Cerebellar cortex (tissue), 1 donor: ENCODE measurements at regions not wholly inside any gene's neighbourhood (a gene's known extent, or its start where the extent isn't known, plus 50 kb on each side); places are given as distances from the start of the nearest gene placed in this dataset.
"Not testable (repeated sequence)": the region's sequence is repeated elsewhere in the genome, so short reads cannot be mapped to it uniquely, and the experiment has no call there.

ENCODE experiments used
- DNase-seq: peaks from one replicate; pipeline ENCODE4 v3.0.0-alpha.2; 2015; ENCODE audit warnings: low spot score

DNA sequence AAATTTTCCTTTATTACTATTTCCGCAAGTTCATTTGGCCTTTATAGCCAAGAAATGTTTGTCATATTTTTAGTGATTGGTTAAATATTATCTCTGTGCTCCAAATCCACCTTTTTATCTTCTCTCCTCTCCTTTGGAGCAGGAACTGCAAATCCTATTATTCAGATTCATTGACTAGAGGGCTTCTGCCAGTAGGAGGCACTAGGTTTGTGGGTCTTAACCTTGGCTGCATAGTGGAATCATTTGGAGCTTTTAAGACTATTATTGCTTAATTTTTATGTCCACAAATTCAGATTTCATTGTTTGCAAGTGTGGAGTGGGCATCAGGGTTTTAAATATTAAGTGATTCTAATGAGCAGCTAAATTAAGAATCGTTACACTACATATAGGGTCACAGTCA, 75.3 kb upstream of the SYT10 start:
- DNase-seq, result no peak

DNA sequence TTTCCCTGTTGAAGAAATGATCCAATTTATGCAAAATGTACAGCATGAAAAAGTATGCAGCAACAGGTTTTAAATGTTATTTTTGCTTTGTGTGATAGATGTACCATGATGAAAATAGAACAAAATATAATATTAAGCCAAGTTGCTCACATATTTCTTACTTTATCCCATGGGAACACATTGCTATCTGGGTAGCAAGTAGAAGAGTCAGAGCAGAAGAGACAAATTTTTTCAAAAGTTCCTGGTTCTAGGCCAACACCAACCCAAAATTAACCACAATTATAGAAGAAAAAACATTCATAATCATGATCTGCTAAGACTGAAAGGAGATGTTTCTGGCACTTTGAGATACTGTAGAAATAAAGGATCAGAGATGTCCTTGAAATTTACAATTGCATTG, 79.9 kb upstream of the SYT10 start:
- DNase-seq, result no peak

DNA sequence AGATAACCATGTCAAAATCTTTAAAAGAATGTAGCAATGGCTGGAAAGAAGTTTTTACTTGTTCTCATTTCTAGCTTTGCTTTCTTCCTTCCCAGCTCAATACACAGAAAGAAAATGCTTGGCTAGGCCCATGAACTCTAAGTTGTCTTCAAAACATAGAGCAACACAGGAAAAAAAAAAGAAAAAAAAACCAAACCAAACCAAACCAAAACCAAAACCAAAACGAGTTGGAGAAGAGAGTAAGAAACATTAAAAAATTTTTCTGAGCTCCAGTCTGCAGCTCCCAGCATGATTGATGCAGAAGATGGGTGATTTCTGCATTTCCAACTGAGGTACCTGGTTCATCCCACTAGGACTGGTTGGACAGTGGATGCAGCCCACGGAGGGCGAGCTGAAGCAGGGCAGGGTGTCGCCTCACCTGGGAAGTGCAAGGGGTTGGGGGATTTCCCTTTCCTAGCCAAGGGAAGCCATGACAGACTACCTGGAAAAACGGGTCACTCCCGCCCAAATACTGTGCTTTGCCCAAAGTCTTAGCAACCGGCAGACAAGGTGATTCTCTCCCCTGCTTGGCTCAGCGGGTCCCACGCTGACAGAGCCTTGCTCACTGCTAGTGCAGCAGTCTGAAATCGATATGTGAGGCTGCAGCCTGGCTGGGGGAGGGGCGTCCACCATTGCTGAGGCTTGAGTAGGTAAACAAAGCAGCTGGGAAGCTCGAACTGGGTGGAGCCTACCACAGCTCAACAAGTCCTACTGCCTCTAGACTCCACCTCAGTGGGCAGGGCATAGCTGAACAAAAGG, 81.1 kb upstream of the SYT10 start:
- DNase-seq, result not testable (repeated sequence)

DNA sequence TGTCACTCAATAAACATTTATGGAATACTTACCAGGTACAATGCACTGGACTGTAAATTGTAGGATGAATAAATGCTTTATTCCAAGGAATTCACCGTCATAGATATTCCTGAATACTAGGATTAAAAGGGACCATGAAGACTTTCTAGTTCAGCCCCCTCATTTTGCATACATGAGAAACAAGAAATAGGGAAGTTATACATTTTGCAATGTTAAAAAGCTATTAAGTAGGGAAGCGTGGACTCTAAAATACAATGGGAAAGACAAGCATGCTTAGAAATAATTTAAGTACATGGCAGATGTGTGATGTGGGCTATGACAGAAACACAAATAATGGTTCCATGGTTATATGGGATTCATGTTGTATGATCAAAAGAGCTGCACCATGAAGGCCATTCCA, 89.4 kb upstream of the SYT10 start:
- DNase-seq, result no peak

DNA sequence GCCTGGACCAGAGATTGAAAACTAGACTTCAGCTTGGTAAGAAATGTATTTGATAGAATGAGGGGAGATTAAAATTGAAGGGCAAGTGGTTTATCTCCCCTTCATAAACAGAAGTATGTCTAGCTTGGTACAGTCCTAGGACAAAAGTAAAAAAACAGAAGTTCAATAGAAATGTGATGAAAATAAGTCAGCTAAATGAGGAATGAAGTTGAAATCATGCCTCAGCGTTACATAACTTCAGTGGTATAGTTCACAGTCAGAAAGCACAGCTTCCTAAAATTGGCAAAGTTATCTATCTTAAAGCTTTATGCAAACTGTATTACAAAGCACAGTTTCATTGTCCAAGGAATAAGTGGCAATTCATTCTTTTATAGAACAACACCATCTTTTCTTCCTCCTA, 90.2 kb upstream of the SYT10 start:
- DNase-seq, result no peak

DNA sequence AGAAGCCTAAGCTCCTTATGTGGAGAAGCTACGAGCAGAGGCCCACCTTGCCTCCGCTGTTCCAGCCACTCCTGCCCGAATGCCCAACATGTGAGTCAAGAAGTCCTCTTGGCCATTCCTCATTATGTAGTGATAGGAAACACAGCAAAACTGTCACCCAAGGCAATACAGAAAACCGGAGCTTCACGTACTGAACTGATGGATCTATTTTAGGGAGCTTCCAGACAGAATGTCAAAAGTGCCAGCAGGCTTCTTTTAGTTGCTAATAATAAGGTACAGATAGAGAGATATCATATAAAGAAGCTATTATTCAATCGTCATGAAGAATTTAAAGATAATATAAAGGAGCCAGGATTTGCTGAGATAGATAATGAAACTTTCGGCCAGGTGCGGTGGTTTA, 91.6 kb upstream of the SYT10 start:
- DNase-seq, result no peak

DNA sequence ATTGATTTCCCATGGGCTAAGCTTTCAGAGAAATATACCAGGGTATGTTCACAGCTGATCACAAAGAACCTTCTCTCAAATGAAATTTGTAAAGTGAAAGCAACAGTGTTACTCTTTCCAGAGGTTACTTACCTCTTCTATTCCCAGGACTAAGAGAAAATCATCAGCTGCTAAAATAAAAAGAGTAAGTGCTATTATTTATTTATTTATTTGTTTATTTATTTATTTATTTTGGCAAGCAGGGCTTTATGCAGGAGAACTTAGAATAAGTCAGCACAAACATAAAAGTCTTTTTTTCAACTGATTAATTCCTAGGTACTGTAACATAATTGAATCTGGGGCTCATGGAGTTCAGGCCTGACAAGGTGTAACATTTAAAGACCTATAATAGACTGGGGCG, 93.9 kb upstream of the SYT10 start:
- no peak for DNase-seq

DNA sequence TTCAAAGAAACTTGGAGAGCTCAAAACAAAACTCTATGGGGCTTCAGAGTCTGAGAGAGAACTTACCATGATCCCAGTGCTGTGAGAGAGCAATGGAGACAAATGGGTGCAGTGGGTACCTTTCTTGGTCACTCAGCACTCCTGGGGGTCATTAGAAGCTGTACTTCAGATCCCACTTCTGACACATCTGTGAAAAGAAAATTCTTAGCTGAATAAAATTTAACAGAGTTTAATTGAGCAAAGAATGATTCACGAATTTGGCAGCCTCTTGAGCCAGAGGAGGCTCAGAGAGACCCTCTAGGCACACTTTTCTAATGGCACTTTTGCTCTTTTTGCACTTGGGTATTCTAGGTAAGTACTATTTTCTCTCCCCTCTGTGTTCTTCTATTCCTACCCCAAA, 96.8 kb upstream of the SYT10 start:
- DNase-seq, result no peak

DNA sequence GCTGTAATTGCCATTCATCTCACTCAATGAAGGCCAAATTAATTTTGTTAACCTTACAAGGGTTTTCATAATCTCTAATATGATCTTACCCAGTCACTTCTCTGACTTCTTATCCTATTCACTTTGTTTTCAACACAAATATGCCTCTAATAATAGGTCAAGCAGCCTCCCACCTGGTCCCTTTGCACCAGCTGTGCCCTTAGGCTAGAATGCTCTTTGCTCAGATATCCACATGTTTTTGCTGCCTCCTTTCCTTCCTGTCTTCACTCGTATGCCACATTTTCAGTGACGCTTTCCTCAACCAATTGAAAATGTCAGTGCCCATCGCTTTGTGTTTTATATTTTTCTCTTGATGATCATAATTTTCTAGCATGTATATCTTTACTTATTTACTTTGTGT, 106.4 kb upstream of the SYT10 start:
- DNase-seq, result no peak

DNA sequence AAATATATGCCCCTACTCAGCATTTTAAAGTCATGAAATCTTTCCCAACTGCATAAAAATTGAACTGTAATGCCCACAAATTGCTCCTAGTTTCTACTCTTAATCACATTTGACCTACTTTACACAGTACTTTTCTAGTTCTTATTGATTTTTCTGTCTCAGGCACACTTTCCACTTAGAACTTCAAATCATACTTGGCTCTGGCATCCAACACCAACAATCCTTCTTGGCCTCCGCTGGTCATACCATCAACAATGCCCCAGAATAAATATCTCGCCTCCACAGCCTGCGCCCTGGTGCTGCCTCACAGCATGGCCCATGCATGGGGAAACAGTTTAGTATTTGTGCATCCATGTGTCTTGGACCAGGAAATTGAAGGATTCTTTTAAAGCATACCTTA, 107.5 kb upstream of the SYT10 start:
- DNase-seq, result no peak

DNA sequence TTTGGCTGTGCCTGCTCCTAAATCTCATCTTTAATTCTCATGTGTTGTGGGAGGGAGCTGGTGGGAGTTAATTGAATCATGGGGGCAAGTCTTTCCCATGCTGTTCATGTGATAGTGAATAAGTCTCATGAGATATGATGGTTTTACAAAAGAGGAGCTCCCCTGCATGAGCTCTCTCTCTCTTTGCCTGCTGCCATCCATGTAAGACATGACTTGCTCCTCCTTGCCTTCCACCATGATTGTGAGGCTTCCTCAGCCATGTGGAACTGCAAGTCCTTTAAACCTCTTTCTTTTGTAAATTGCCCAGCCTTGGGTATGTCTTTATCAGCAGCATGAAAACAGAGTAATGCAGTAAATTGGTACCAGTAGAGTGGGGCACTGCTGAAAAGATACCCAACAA, 110.6 kb upstream of the SYT10 start:
- DNase-seq, result not testable (repeated sequence)

DNA sequence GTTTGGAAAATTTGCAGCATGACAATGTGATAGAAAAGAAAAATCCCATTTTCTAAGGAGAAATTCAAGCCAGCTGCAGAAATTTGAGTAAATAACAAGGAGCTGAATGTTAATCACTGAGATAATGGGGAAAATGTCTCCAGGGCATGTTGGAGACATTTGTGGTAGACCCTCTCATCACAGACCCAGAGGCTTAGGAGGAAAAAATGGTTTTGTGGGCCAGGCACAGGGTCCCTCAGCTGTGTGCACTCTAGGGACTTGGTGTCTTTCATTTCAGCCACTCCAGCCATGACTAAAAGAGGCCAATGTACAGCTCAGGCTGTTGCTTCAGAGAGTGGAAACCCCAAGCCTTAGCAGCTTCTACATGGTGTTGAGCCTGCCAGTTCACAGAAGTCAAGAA, 111.4 kb upstream of the SYT10 start:
- DNase-seq, result no peak

DNA sequence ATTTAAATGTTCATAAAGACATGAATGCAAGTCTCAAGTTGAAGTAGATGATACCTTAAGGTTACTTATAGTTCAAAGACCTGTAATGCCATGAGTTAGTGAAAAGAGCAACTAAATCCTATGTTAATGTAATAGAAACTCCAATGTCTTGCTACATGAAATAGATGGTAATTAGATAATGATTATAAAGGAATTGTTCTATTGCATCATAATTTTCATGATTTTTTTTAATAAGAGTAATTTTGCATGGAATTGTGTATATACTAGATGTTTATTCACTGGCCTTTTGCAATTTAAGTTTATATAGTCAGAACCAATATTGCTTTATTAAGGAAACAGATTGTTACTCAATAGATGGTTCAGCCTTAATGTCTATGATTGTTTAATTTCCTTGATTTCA, 115.5 kb upstream of the SYT10 start:
- no peak for DNase-seq

DNA sequence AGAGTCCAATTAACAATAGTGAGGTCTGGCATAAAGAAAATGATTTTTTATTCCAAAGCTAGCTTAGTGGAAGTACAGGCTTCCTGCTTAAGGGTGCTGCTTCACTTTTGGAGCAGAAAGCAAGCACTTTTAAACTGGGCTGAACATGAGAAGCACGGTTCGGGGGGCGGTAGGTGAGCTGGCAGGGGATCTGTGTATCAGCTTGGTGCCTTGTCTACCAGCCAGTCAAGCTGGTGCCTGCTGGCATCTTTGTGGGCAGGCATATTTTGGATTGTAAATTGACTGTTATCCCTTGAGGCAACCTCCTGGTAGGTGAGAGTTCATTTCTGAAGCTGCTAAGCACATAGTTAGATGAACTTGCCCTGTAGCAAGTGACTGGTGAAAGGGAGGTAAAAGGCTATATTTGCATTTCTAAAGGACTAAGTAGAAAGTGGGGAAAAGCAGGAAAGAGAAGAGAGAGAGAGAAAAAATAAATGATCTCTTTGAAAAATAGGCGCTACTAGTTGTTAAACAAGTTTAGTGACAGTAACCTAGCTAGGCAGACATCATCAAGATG, 121.1 kb upstream of the SYT10 start:
- DNase-seq, result no peak

DNA sequence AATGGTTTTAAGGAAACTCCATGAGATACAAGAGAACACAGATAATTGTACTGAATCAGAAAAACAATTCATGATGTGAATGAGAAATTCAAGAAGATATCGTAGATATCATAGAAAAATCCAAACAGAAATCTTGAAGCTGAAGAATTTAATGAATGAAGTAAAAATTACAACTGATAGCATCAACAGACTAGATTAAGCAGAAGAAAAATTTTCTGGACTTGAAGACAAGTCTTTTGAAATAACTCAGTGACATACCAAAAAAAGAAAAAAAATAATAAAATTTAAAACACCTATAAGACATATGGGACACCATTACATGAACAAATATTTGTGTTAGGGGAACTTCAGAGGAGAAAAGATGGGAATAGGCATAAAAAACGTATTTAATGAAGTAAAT, 122.8 kb upstream of the SYT10 start:
- no peak for DNase-seq

DNA sequence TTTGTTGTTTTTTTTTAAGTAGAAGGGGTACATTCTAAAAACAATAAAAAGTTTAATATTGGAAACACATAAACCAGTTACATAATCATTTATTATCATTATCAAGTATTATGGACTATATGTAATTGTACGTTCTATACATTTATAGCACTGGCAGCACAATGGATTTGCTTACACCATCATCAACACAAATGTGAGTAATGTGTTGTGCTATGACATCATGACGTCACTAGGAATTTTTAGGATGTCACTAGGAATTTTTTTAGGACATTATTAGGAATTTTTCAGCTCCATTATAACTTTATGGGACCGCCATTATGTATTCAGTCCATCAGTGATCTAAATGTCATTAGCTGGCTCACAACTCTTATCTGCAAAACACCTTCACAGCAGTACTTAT, 126.8 kb upstream of the SYT10 start:
- no peak for DNase-seq

DNA sequence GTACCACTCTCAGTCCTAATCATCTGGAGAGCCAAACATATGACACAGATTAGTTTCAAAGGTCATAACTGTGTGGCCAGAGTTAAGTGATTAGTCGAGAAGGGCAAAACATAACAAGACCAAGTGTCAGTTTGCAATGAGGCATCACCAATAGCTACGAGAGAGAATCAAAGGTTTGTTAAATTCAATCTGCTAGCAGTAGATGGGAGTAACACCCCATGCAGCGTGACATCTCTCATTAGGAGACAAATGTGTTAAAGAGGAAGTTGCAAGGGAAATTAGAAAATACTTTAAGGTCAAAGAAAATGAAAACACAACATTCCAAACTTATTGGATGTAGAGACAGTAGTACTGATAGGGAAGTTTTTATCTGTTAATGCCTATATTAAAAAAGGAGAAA, 135.7 kb upstream of the SYT10 start:
- DNase-seq, result no peak

DNA sequence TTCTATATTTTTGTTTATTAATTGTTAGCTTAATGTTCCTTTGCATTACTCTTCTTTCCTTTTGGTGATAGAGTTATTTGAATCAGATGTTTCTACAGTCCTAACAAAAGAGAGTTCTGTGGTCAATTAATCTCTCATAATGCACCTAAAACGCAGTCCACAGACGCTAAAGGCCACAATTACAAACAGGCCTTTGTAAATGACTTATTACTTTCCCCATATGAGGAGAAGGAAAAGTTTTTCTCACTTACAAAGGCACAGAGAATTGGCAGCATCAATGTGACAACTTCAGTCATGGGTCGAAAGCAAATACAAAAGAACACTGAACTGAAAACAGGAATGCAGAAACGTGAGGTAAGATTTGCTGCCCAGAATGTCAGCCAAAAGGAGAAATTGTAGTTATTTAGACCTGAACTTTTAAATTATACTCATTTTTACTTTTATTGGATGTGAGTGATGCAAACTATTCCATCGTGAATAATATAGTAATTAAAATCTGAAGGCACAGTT, 142.0 kb upstream of the SYT10 start:
- no peak for DNase-seq

DNA sequence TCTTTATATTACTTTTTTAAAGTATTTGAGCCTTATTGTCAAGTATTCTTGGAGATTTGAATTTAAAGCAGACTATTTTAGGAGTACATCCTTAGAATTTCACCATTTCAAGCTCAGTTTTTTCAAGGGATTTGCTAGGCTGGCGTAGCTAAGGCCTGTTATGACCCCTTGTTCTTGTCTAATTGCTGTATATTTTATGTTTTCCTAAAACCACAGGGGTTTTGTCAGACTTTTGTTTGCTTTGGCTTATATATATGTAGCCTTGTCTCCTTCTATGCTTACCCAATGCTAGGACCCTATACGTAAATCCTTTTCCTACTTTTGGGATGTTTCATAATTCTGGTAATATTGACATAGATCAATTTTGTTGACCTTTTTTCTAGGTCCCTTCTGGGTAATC, 147.0 kb upstream of the SYT10 start:
- DNase-seq, result no peak

DNA sequence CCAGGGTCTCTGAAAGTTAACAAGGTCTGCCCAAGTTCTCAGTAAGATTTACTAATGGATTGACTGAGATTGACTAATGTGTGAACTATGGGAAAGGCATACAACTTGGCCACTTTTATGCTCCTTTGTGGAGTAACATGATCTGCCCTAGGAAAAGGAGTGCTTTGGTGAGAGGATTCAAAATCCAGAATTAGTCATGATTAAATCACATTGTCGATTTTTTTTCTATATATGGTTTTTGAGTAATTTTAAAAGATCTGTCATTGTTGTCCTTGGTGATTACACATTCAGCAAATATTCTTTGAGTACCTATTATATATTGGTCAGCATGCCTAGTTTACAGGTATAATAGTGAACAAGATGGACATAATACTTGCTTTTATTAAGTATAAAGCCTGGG, 147.7 kb upstream of the SYT10 start:
- DNase-seq, result no peak

DNA sequence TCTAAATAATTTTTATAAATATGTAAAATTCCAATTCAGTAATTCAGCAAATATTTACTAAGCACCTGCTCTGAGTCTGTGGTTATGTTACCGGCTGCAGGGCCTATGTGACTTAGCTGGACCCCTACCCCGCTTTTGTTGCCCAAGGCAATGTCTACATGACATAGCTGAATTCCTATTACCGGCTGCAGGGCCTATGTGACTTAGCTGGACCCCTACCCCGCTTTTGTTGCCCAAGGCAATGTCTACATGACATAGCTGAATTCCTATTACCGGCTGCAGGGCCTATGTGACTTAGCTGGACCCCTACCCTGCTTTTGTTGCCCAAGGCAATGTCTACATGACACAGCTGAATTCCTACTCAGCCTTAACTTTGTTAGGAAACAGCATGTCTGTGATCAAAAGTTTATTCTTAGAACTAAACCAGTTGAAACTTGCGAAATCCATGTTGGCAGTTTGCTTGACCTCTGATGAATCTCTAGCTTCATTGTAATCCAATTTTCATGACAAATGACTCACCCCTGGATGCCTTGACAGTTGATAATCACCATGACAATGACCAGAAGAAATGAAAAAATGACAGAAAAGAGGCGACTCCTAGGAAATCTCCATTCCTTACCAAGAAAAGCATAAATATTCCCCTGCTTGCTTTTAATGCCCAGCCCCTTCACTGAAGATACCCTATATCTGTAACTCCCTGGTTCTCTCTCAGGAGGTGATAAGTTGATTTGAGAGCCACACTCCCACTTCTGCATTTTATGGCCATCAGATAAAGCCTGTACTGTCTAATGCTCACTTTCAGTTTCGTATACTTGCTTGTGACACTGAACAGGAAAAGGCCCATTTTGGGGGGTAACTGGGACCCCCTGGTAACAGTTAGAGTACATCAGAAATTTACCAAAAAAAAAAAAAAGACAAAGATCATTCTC, 148.4 kb upstream of the SYT10 start:
- DNase-seq, result no peak

DNA sequence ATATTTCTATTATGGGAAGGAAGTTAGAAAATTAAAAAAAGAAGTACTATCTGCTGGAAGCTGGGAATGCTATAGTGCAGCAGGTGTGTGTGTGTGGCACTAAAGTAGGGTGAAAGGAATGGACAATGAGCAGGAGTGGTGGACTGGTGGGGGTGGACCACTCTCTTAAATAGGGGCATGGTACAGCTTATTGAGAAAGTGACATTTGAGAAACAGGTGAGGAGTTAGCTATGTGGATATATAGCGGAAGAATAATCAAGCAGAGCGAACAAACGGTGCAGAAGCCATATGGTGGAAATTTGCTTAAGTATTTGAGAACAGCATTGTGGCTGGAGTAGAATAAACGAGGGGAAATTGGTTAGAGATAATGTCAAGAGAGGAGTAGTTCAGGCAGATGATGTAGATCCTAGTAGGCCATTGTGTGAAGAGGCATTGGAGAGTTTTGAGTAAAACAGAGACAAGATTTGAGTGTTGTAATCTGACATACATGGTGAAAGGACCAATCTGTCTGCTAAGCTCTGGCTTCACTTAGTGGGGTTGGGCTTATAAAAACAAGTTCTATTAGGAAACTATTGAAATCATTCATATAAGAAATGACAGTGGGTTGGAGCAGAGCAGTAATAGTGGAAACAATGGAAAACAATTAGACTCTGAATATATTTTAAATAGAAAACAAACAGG, 149.2 kb upstream of the SYT10 start:
- no peak for DNase-seq
